GM18519 (cell line): ENCODE measurements at regions not wholly inside any gene's neighbourhood (a gene's known extent, or its start where the extent isn't known, plus 50 kb on each side); places are given as distances from the start of the nearest gene placed in this dataset.
"Not testable (repeated sequence)": the region's sequence is repeated elsewhere in the genome, so short reads cannot be mapped to it uniquely, and the experiment has no call there.

Experiments used
- ATAC-seq: cut with Tn5 transposase; IDR thresholded peaks from one replicate; pipeline ENCODE4 v1.9.1; 2021; ENCODE audit warnings: mild to moderate bottlenecking, moderate library complexity; ENCODE audit not compliant: unreplicated experiment, low FRiP score

GRCh38 chr5:26014206-26014605 is 1024.2 kb downstream of the CDH9 start:
- ATAC-seq: no peak

GRCh38 chr5:26012078-26012477 is 1026.3 kb downstream of the CDH9 start:
- ATAC-seq: no peak

GRCh38 chr5:26009742-26010141 is 1028.6 kb downstream of the CDH9 start:
- ATAC-seq: no peak

- ATAC-seq: no peak
Measured at GRCh38 chr5:26003966-26004365, 1034.4 kb downstream of the CDH9 start.

- ATAC-seq: no peak
Measured at GRCh38 chr5:25995209-25995608, 1043.2 kb downstream of the CDH9 start.

- ATAC-seq: no peak
Measured at GRCh38 chr5:25993701-25994100, 1044.7 kb downstream of the CDH9 start.

- ATAC-seq: no peak
Measured at GRCh38 chr5:25991639-25992038, 1046.7 kb downstream of the CDH9 start.

- ATAC-seq: no peak
Measured at GRCh38 chr5:25990771-25991170, 1047.6 kb downstream of the CDH9 start.

- ATAC-seq: no peak
Measured at GRCh38 chr5:25979086-25979485, 1059.3 kb downstream of the CDH9 start.

GRCh38 chr5:25975885-25976284 is 1062.5 kb downstream of the CDH9 start:
- ATAC-seq: no peak

- ATAC-seq: no peak
Measured at GRCh38 chr5:25974451-25974850, 1063.9 kb downstream of the CDH9 start.

- ATAC-seq: no peak
Measured at GRCh38 chr5:25970906-25971489, 1067.4 kb downstream of the CDH9 start.

GRCh38 chr5:25969042-25969441 is 1069.3 kb downstream of the CDH9 start:
- not testable (repeated sequence) for ATAC-seq

- no peak for ATAC-seq
Measured at GRCh38 chr5:25964009-25964372, 1074.4 kb downstream of the CDH9 start.

- ATAC-seq: no peak
Measured at GRCh38 chr5:25963251-25964008, 1075.0 kb downstream of the CDH9 start.

GRCh38 chr5:25955337-25955736 is 1083.0 kb downstream of the CDH9 start:
- no peak for ATAC-seq

- no peak for ATAC-seq
Measured at GRCh38 chr5:25950681-25951080, 1087.7 kb downstream of the CDH9 start.

- ATAC-seq: no peak
Measured at GRCh38 chr5:25948278-25948677, 1090.1 kb downstream of the CDH9 start.

- ATAC-seq: no peak
Measured at GRCh38 chr5:25944786-25945185, 1093.6 kb downstream of the CDH9 start.

- ATAC-seq: no peak
Measured at GRCh38 chr5:25909163-25909562, 1129.2 kb downstream of the CDH9 start.

- no peak for ATAC-seq
Measured at GRCh38 chr5:25905646-25906045, 1132.7 kb downstream of the CDH9 start.

- no peak for ATAC-seq
Measured at GRCh38 chr5:25892211-25892610, 1146.2 kb downstream of the CDH9 start.
